Activated T-cell treated with anti-CD3 and anti-CD28 coated beads, Interleukin-2, amount 50 U/mL, for 4 hours (primary cell): ENCODE measurements at regions not wholly inside any gene's neighbourhood (a gene's known extent, or its start where the extent isn't known, plus 50 kb on each side); places are given as distances from the start of the nearest gene placed in this dataset.
"Not testable (repeated sequence)": the region's sequence is repeated elsewhere in the genome, so short reads cannot be mapped to it uniquely, and the experiment has no call there.

Experiments used
- ATAC-seq, 2 donors: fragments of 200-7000 bp; cut with Tn5 transposase; one replicate each; pipeline ENCODE4 v1.10.0; 2021
- DNase-seq: peaks from one replicate; pipeline ENCODE4 v3.0.0-alpha.2; 2020
- H3K27me3 Mint-ChIP-seq: one replicate; pipeline ENCODE4 v1.8.0; 2021; ENCODE audit warnings: low read depth, mixed read lengths
- H3K36me3 Mint-ChIP-seq: one replicate; pipeline ENCODE4 v1.8.0; 2022; ENCODE audit warnings: mixed read lengths; ENCODE audit not compliant: insufficient read depth
- H3K4me1 Mint-ChIP-seq: one replicate; pipeline ENCODE4 v1.8.0; 2021; ENCODE audit warnings: low read depth, mixed read lengths
- H3K4me3 Mint-ChIP-seq: one replicate; pipeline ENCODE4 v1.8.0; 2021; ENCODE audit warnings: mild to moderate bottlenecking, moderate library complexity, mixed read lengths
- H3K9me3 Mint-ChIP-seq: one replicate; pipeline ENCODE4 v1.8.0; 2021; ENCODE audit warnings: mixed read lengths

- H3K36me3 Mint-ChIP-seq = no peaks in the 10 kb centered on the region
- H3K9me3 Mint-ChIP-seq = peaks cover 9% of the 10 kb centered on the region
- no peaks in the 10 kb centered on the region for H3K27me3 Mint-ChIP-seq
- no peak for ATAC-seq
- H3K4me1 Mint-ChIP-seq = no peaks in the 10 kb centered on the region
- H3K4me3 Mint-ChIP-seq = no peak overlapping the region
- no peak for DNase-seq
These were observed 547.7 kb downstream of the KCNT2 start for GRCh38 chr1:196060539-196060938.

- no peak for DNase-seq
- Mint-ChIP-seq H3K9me3 (peaks cover 7% of the 10 kb centered on the region), H3K4me1 (no peaks in the 10 kb centered on the region), H3K4me3 (no peak overlapping the region), H3K27me3 (no peaks in the 10 kb centered on the region), H3K36me3 (no peaks in the 10 kb centered on the region)
- no peak for ATAC-seq
These were observed 549.0 kb downstream of the KCNT2 start for GRCh38 chr1:196059210-196059609.

- no peaks in the 10 kb centered on the region for H3K27me3 Mint-ChIP-seq
- no peak for ATAC-seq
- H3K9me3 Mint-ChIP-seq = peaks cover 5% of the 10 kb centered on the region
- no peaks in the 10 kb centered on the region for H3K36me3 Mint-ChIP-seq
- no peak for DNase-seq
- H3K4me3 Mint-ChIP-seq = no peak overlapping the region
- no peaks in the 10 kb centered on the region for H3K4me1 Mint-ChIP-seq
These were observed 551.3 kb downstream of the KCNT2 start for GRCh38 chr1:196056966-196057365.

- Mint-ChIP-seq H3K27me3 (no peaks in the 10 kb centered on the region), H3K4me3 (no peak overlapping the region), H3K4me1 (no peaks in the 10 kb centered on the region), H3K9me3 (no peaks in the 10 kb centered on the region), H3K36me3 (no peaks in the 10 kb centered on the region)
- DNase-seq = no peak
- no peak for ATAC-seq
These were observed 558.8 kb downstream of the KCNT2 start for GRCh38 chr1:196049407-196049806.

- Mint-ChIP-seq H3K36me3 (no peaks in the 10 kb centered on the region), H3K9me3 (peaks cover 16% of the 10 kb centered on the region), H3K4me1 (no peaks in the 10 kb centered on the region), H3K27me3 (no peaks in the 10 kb centered on the region), H3K4me3 (no peak overlapping the region)
- DNase-seq (no peak), ATAC-seq (no peak)
These were observed 565.0 kb downstream of the KCNT2 start for GRCh38 chr1:196043268-196043667.

- Mint-ChIP-seq H3K4me3 (no peak overlapping the region), H3K4me1 (no peaks in the 10 kb centered on the region), H3K27me3 (no peaks in the 10 kb centered on the region), H3K36me3 (no peaks in the 10 kb centered on the region), H3K9me3 (no peaks in the 10 kb centered on the region)
- DNase-seq (no peak), ATAC-seq (no peak)
These were observed 574.0 kb downstream of the KCNT2 start for GRCh38 chr1:196034080-196034706.

GRCh38 chr1:196031387-196031786 lies 576.9 kb downstream of the KCNT2 start:
- not testable (repeated sequence) for H3K9me3 Mint-ChIP-seq, ATAC-seq

GRCh38 chr1:196030455-196030854 lies 577.8 kb downstream of the KCNT2 start:
- H3K4me3 Mint-ChIP-seq = no peak overlapping the region

More at GRCh38 chr1:196031387-196031786, 576.9 kb downstream of the KCNT2 start:
- DNase-seq, H3K36me3 Mint-ChIP-seq, H3K4me1 Mint-ChIP-seq, H3K4me3 Mint-ChIP-seq, H3K27me3 Mint-ChIP-seq: not testable (repeated sequence)

GRCh38 chr1:196029410-196029809 lies 578.8 kb downstream of the KCNT2 start:
- no peaks in the 10 kb centered on the region for H3K27me3 Mint-ChIP-seq
- no peaks in the 10 kb centered on the region for H3K9me3 Mint-ChIP-seq
- H3K4me1 Mint-ChIP-seq = no peaks in the 10 kb centered on the region
- H3K4me3 Mint-ChIP-seq = no peak overlapping the region
- no peaks in the 10 kb centered on the region for H3K36me3 Mint-ChIP-seq
- DNase-seq = no peak
- no peak for ATAC-seq

More at GRCh38 chr1:196030455-196030854, 577.8 kb downstream of the KCNT2 start:
- no peaks in the 10 kb centered on the region for H3K4me1 Mint-ChIP-seq
- no peaks in the 10 kb centered on the region for H3K27me3 Mint-ChIP-seq
- no peaks in the 10 kb centered on the region for H3K9me3 Mint-ChIP-seq
- no peaks in the 10 kb centered on the region for H3K36me3 Mint-ChIP-seq
- ATAC-seq (no peak), DNase-seq (no peak)

- ATAC-seq (no peak), DNase-seq (no peak)
- Mint-ChIP-seq H3K27me3 (no peaks in the 10 kb centered on the region), H3K4me3 (no peak overlapping the region), H3K4me1 (no peaks in the 10 kb centered on the region), H3K9me3 (no peaks in the 10 kb centered on the region), H3K36me3 (no peaks in the 10 kb centered on the region)
These were observed 581.1 kb downstream of the KCNT2 start for GRCh38 chr1:196027127-196027526.

GRCh38 chr1:196021174-196021573 lies 587.1 kb downstream of the KCNT2 start:
- H3K9me3 Mint-ChIP-seq, H3K27me3 Mint-ChIP-seq, ATAC-seq, H3K4me1 Mint-ChIP-seq, H3K36me3 Mint-ChIP-seq, H3K4me3 Mint-ChIP-seq, DNase-seq: not testable (repeated sequence)

- Mint-ChIP-seq H3K9me3 (no peaks in the 10 kb centered on the region), H3K4me3 (no peak overlapping the region), H3K36me3 (no peaks in the 10 kb centered on the region), H3K4me1 (no peaks in the 10 kb centered on the region), H3K27me3 (no peaks in the 10 kb centered on the region)
- no peak for DNase-seq
- ATAC-seq = no peak
These were observed 598.9 kb downstream of the KCNT2 start for GRCh38 chr1:196009362-196009761.

- no peaks in the 10 kb centered on the region for H3K36me3 Mint-ChIP-seq
- no peak overlapping the region for H3K4me3 Mint-ChIP-seq
- DNase-seq = no peak
- H3K4me1 Mint-ChIP-seq = no peaks in the 10 kb centered on the region
- H3K27me3 Mint-ChIP-seq = no peaks in the 10 kb centered on the region
- H3K9me3 Mint-ChIP-seq = no peaks in the 10 kb centered on the region
- ATAC-seq = no peak
These were observed 600.5 kb downstream of the KCNT2 start for GRCh38 chr1:196007763-196008162.

GRCh38 chr1:196005426-196005825 lies 602.8 kb downstream of the KCNT2 start:
- ATAC-seq (no peak), DNase-seq (no peak)
- Mint-ChIP-seq H3K27me3 (no peaks in the 10 kb centered on the region), H3K9me3 (no peaks in the 10 kb centered on the region), H3K36me3 (no peaks in the 10 kb centered on the region), H3K4me3 (no peak overlapping the region), H3K4me1 (no peaks in the 10 kb centered on the region)

- H3K27me3 Mint-ChIP-seq, H3K4me3 Mint-ChIP-seq, H3K36me3 Mint-ChIP-seq, ATAC-seq, DNase-seq, H3K9me3 Mint-ChIP-seq, H3K4me1 Mint-ChIP-seq: not testable (repeated sequence)
These were observed 603.9 kb downstream of the KCNT2 start for GRCh38 chr1:196004388-196004787.

GRCh38 chr1:196002906-196003305 lies 605.3 kb downstream of the KCNT2 start:
- Mint-ChIP-seq H3K4me1 (no peaks in the 10 kb centered on the region), H3K27me3 (no peaks in the 10 kb centered on the region), H3K36me3 (no peaks in the 10 kb centered on the region), H3K4me3 (no peak overlapping the region), H3K9me3 (no peaks in the 10 kb centered on the region)
- ATAC-seq (no peak), DNase-seq (no peak)
